K562 (cell line): ENCODE measurements at regions not wholly inside any gene's neighbourhood (a gene's known extent, or its start where the extent isn't known, plus 50 kb on each side); places are given as distances from the start of the nearest gene placed in this dataset.

Experiments used
- CBFB ChIP-seq: sonication (generic); formaldehyde crosslinking; IDR thresholded peaks from 2 replicates; pipeline ENCODE4 v1.4.0; 2020; ENCODE audit warnings: mild to moderate bottlenecking, missing genetic modification reagents
- MEIS2 ChIP-seq: fragments of 450-650 bp; IDR thresholded peaks from 2 replicates; pipeline ENCODE4 v1.6.1; 2014; ENCODE audit warnings: mild to moderate bottlenecking; ENCODE audit not compliant: partially characterized antibody
- MGA ChIP-seq: fragments of 450-650 bp; IDR thresholded peaks from 2 replicates; pipeline ENCODE4 v1.6.1; 2016; ENCODE audit warnings: mild to moderate bottlenecking, moderate library complexity
- OTX1 ChIP-seq: fragments of 450-650 bp; formaldehyde crosslinking; IDR thresholded peaks from 2 replicates; pipeline ENCODE4 v1.4.0; 2022; ENCODE audit warnings: mild to moderate bottlenecking
- RUNX1 ChIP-seq: sonication (generic); IDR thresholded peaks from 2 replicates; pipeline ENCODE4 v1.6.1; 2016; ENCODE audit warnings: antibody characterized with exemption, low read depth
- YBX1 ChIP-seq: fragments of 450-650 bp; IDR thresholded peaks from 2 replicates; pipeline ENCODE4 v1.7.1; 2016; ENCODE audit warnings: mild to moderate bottlenecking
- ZNF316 ChIP-seq: fragments of 450-650 bp; IDR thresholded peaks from 2 replicates; pipeline ENCODE4 v1.6.1; 2016
- TF ChIP-seq, protein P1 (sequence below): fragments of 250-450 bp; sonication (Bioruptor Pico); IDR thresholded peaks from 2 replicates; pipeline ENCODE4 v1.4.0; 2020; ENCODE audit warnings: mild to moderate bottlenecking, moderate library complexity, borderline replicate concordance

GRCh38 chr10:62866941-62867340 lies 50.8 kb upstream of the EGR2 start (continued):
- no peak for TF ChIP-seq MGA
- TF ChIP-seq RUNX1, result no peak
- no peak for TF ChIP-seq MEIS2
- no peak for TF ChIP-seq YBX1
- TF ChIP-seq CBFB (CRISPR knock-in tag), result no peak
- TF ChIP-seq, protein P1, sequence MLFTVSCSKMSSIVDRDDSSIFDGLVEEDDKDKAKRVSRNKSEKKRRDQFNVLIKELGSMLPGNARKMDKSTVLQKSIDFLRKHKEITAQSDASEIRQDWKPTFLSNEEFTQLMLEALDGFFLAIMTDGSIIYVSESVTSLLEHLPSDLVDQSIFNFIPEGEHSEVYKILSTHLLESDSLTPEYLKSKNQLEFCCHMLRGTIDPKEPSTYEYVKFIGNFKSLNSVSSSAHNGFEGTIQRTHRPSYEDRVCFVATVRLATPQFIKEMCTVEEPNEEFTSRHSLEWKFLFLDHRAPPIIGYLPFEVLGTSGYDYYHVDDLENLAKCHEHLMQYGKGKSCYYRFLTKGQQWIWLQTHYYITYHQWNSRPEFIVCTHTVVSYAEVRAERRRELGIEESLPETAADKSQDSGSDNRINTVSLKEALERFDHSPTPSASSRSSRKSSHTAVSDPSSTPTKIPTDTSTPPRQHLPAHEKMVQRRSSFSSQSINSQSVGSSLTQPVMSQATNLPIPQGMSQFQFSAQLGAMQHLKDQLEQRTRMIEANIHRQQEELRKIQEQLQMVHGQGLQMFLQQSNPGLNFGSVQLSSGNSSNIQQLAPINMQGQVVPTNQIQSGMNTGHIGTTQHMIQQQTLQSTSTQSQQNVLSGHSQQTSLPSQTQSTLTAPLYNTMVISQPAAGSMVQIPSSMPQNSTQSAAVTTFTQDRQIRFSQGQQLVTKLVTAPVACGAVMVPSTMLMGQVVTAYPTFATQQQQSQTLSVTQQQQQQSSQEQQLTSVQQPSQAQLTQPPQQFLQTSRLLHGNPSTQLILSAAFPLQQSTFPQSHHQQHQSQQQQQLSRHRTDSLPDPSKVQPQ, result no peak
- no peak for TF ChIP-seq ZNF316
- no peak for TF ChIP-seq OTX1 (CRISPR knock-in tag)
